H9 (cell line): ENCODE measurements at regions not wholly inside any gene's neighbourhood (a gene's known extent, or its start where the extent isn't known, plus 50 kb on each side); places are given as distances from the start of the nearest gene placed in this dataset.

Experiments
- DNase-seq: peaks from one replicate; pipeline ENCODE4 v3.0.0-alpha.2; 2017
- H2AFZ ChIP-seq: one replicate; pipeline ENCODE4 v1.6.1; 2013; ENCODE audit warnings: mild to moderate bottlenecking, low read length, control low read depth, moderate library complexity
- H2AK5ac ChIP-seq: 2 replicates; pipeline ENCODE4 v1.6.1; 2013; ENCODE audit warnings: low read length, control low read depth, mixed read lengths; ENCODE audit not compliant: insufficient read length
- H2BK120ac ChIP-seq: one replicate; pipeline ENCODE4 v1.6.1; 2013; ENCODE audit warnings: low read depth, mild to moderate bottlenecking, low read length, control low read depth, inconsistent platforms; ENCODE audit not compliant: poor library complexity, severe bottlenecking
- H2BK12ac ChIP-seq: 2 replicates; pipeline ENCODE4 v1.6.1; 2013; ENCODE audit warnings: low read length, control low read depth, mixed read lengths, low read depth; ENCODE audit not compliant: insufficient read length
- H2BK15ac ChIP-seq: 2 replicates; pipeline ENCODE4 v1.6.1; 2013; ENCODE audit warnings: low read depth, low read length, control low read depth
- H2BK20ac ChIP-seq: one replicate; pipeline ENCODE4 v1.6.1; 2013; ENCODE audit warnings: low read depth, mild to moderate bottlenecking, low read length, control low read depth, inconsistent platforms; ENCODE audit not compliant: poor library complexity, severe bottlenecking
- H2BK5ac ChIP-seq: 2 replicates; pipeline ENCODE4 v1.6.1; 2013; ENCODE audit warnings: low read length, control low read depth, mixed read lengths; ENCODE audit not compliant: insufficient read length
- H3K14ac ChIP-seq: 2 replicates; pipeline ENCODE4 v1.6.1; 2013; ENCODE audit warnings: low read length, control low read depth; ENCODE audit not compliant: insufficient read depth
- H3K18ac ChIP-seq: 2 replicates; pipeline ENCODE4 v1.6.1; 2013; ENCODE audit warnings: low read depth, mild to moderate bottlenecking, mixed read lengths, low read length, control low read depth; ENCODE audit not compliant: insufficient read length
- H3K23ac ChIP-seq: 2 replicates; pipeline ENCODE4 v1.6.1; 2013; ENCODE audit warnings: low read length, control low read depth, mixed read lengths, low read depth; ENCODE audit not compliant: insufficient read length
- H3K23me2 ChIP-seq: 2 replicates; pipeline ENCODE4 v1.6.1; 2013; ENCODE audit warnings: low read depth, mild to moderate bottlenecking, mixed read lengths, low read length, control low read depth; ENCODE audit not compliant: insufficient read length, poor library complexity, severe bottlenecking
- H3K27ac ChIP-seq: 2 replicates; pipeline ENCODE4 v1.5.1; 2013; ENCODE audit warnings: low read length, control low read depth, mixed read lengths, low read depth; ENCODE audit not compliant: insufficient read length
- H3K27me3 ChIP-seq: 2 replicates; pipeline ENCODE4 v1.6.1; 2013; ENCODE audit warnings: low read length, control low read depth, inconsistent platforms; ENCODE audit not compliant: insufficient read depth
- H3K4ac ChIP-seq: 2 replicates; pipeline ENCODE4 v1.6.1; 2013; ENCODE audit warnings: low read depth, mild to moderate bottlenecking, control low read depth, inconsistent platforms, low read length, moderate library complexity
- H3K4me1 ChIP-seq: 2 replicates; pipeline ENCODE4 v1.6.1; 2013; ENCODE audit warnings: low read length, control low read depth, inconsistent platforms; ENCODE audit not compliant: insufficient read depth
- H3K4me2 ChIP-seq: 2 replicates; pipeline ENCODE4 v1.6.1; 2013; ENCODE audit warnings: low read length, control low read depth, mixed read lengths; ENCODE audit not compliant: insufficient read length, insufficient read depth
- H3K56ac ChIP-seq: 2 replicates; pipeline ENCODE4 v1.6.1; 2013; ENCODE audit warnings: low read depth, mild to moderate bottlenecking, mixed read lengths, low read length, control low read depth; ENCODE audit not compliant: insufficient read length
- H3K79me1 ChIP-seq: 2 replicates; pipeline ENCODE4 v1.6.1; 2013; ENCODE audit warnings: low read depth, mild to moderate bottlenecking, moderate library complexity, low read length, control low read depth, inconsistent platforms; ENCODE audit not compliant: insufficient read depth, poor library complexity, severe bottlenecking
- H3K79me2 ChIP-seq: 2 replicates; pipeline ENCODE4 v1.6.1; 2013; ENCODE audit warnings: low read length, control low read depth, inconsistent platforms; ENCODE audit not compliant: insufficient read depth
- H3K9ac ChIP-seq: 2 replicates; pipeline ENCODE4 v1.6.1; 2013; ENCODE audit warnings: low read length, control low read depth, mixed read lengths; ENCODE audit not compliant: insufficient read length; ENCODE audit errors: extremely low read depth
- H3K9me3 ChIP-seq: one replicate; pipeline ENCODE4 v1.6.1; 2013; ENCODE audit warnings: low read depth, low read length, inconsistent platforms; ENCODE audit not compliant: control insufficient read depth
- H3T11ph ChIP-seq: one replicate; pipeline ENCODE4 v1.6.1; 2013; ENCODE audit warnings: mild to moderate bottlenecking, low read length, control low read depth, inconsistent platforms
- H4K20me1 ChIP-seq: one replicate; pipeline ENCODE4 v1.6.1; 2013; ENCODE audit not compliant: control insufficient read depth, insufficient read length, insufficient read depth
- H4K5ac ChIP-seq: 2 replicates; pipeline ENCODE4 v1.6.1; 2013; ENCODE audit warnings: low read depth, mild to moderate bottlenecking, mixed read lengths, low read length, control low read depth; ENCODE audit not compliant: insufficient read length
- H4K8ac ChIP-seq: replicated peaks from 2 replicates; pipeline ENCODE4 v1.6.1; 2013; ENCODE audit warnings: low read length, control low read depth, mixed read lengths, low read depth; ENCODE audit not compliant: insufficient read length
- H4K91ac ChIP-seq: 2 replicates; pipeline ENCODE4 v1.6.1; 2013; ENCODE audit warnings: low read depth, mild to moderate bottlenecking, moderate library complexity, mixed read lengths, low read length, control low read depth; ENCODE audit not compliant: insufficient read length
- H3K27ac Mint-ChIP-seq, 3 experiments: 2 replicates in 2 of 3; 3 replicates in 1 of 3; pipeline ENCODE4 v1.8.0; 2020 to 2021; ENCODE audit warnings: mixed read lengths in 3 of 3, mild to moderate bottlenecking in 1 of 3, moderate library complexity in 1 of 3
- H3K27me3 Mint-ChIP-seq: 2 replicates; pipeline ENCODE4 v1.8.0; 2021; ENCODE audit warnings: low read depth, mild to moderate bottlenecking, moderate library complexity, mixed read lengths
- H3K36me3 Mint-ChIP-seq, 3 experiments: 2 replicates in 2 of 3; 3 replicates in 1 of 3; pipeline ENCODE4 v1.8.0; 2020 to 2021; ENCODE audit warnings: low read depth in 3 of 3, mixed read lengths in 3 of 3; ENCODE audit not compliant: insufficient read depth in 1 of 3
- H3K4me1 Mint-ChIP-seq, 2 experiments: 2 replicates each; pipeline ENCODE4 v1.8.0; 2020; ENCODE audit warnings: mixed read lengths in 2 of 2
- H3K4me3 Mint-ChIP-seq, 2 experiments: 2 replicates in 1 of 2; 3 replicates in 1 of 2; pipeline ENCODE4 v1.8.0; 2020 to 2021; ENCODE audit warnings: mild to moderate bottlenecking in 2 of 2, mixed read lengths in 2 of 2, moderate library complexity in 1 of 2
- H3K9me3 Mint-ChIP-seq, 2 experiments: 2 replicates in 1 of 2; 3 replicates in 1 of 2; pipeline ENCODE4 v1.8.0; 2020; ENCODE audit warnings: mild to moderate bottlenecking in 2 of 2, mixed read lengths in 2 of 2, moderate library complexity in 1 of 2
- WGBS: extraction: QIAGEN DNeasy Blood & Tissue Kit; methylation state at CpG from one replicate; pipeline ENCODE4 v1.1.7; 2013; ENCODE audit warnings: missing lambda C conversion rate, low lambda C conversion rate, mixed read lengths; ENCODE audit not compliant: insufficient read length; ENCODE audit errors: extremely low coverage; 5-methylcytosine and 5-hydroxymethylcytosine counted together
- TF ChIP-seq, protein P1 (sequence below): fragments of 200-600 bp; sonication (generic); conservative IDR thresholded peaks from 3 replicates; pipeline ENCODE4 v1.8.0; 2021; ENCODE audit warnings: antibody characterized with exemption, mild to moderate bottlenecking

DNA sequence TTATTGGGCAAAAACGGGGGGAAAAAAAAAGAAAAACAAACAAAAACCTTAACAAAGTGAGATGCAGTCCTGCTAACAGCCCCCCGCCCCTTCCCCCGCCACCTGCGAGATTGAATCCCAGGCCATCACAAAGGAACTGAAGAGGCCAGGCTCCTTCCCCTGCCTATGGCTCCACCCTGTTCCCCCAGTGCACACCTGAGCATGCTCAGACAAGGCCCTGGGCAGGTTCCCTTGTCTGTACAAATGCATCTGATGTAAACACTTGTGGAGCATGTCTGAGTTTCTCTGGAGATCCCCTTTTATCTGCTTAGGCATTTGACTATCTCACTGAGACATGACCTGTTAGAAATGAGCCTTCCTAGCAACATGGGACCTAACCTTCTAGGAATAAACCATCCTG lies 983.7 kb upstream of the PABPC4L start:
- H3T11ph ChIP-seq: no peak overlapping the region
- H2BK20ac ChIP-seq: no peak overlapping the region
- no peak overlapping the region for H3K18ac ChIP-seq
- TF ChIP-seq, protein P1, sequence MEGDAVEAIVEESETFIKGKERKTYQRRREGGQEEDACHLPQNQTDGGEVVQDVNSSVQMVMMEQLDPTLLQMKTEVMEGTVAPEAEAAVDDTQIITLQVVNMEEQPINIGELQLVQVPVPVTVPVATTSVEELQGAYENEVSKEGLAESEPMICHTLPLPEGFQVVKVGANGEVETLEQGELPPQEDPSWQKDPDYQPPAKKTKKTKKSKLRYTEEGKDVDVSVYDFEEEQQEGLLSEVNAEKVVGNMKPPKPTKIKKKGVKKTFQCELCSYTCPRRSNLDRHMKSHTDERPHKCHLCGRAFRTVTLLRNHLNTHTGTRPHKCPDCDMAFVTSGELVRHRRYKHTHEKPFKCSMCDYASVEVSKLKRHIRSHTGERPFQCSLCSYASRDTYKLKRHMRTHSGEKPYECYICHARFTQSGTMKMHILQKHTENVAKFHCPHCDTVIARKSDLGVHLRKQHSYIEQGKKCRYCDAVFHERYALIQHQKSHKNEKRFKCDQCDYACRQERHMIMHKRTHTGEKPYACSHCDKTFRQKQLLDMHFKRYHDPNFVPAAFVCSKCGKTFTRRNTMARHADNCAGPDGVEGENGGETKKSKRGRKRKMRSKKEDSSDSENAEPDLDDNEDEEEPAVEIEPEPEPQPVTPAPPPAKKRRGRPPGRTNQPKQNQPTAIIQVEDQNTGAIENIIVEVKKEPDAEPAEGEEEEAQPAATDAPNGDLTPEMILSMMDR: no peak
- H3K4me1 ChIP-seq: peaks cover 8% of the 10 kb centered on the region; the same call in 1 of the 2 replicates
- no peak overlapping the region for H4K8ac ChIP-seq
- no peaks in the 10 kb centered on the region for H3K27me3 ChIP-seq
- H3K27ac ChIP-seq: peak overlapping the region; percentile 91
- no peak overlapping the region for H3K4me2 ChIP-seq
- H4K20me1 ChIP-seq: no peaks in the 10 kb centered on the region
- H3K9ac ChIP-seq: no peak overlapping the region
- DNase-seq: peak; percentile 78
- WGBS: no CpG with 5 or more reads among the region's 4 CpGs
- H3K9me3 Mint-ChIP-seq: peaks cover 30 to 34% of the 10 kb centered on the region in 2 experiments
- no peak overlapping the region for H2BK15ac ChIP-seq
- H2BK12ac ChIP-seq: no peak overlapping the region
- H3K79me2 ChIP-seq: no peaks in the 10 kb centered on the region
- no peak overlapping the region for H3K23ac ChIP-seq
- no peaks in the 10 kb centered on the region for H3K9me3 ChIP-seq
- peaks cover 34 to 35% of the 10 kb centered on the region in 2 experiments for H3K4me1 Mint-ChIP-seq
- peak overlapping the region; percentile 93 to 99 (median 98) for H3K27ac Mint-ChIP-seq
- no peak overlapping the region for H3K14ac ChIP-seq
- no peak overlapping the region for H3K4ac ChIP-seq
- H3K23me2 ChIP-seq: no peaks in the 10 kb centered on the region
- no peak overlapping the region for H2BK120ac ChIP-seq
- peaks cover 18 to 47% (median 22%) of the 10 kb centered on the region in 3 experiments for H3K36me3 Mint-ChIP-seq
- H3K56ac ChIP-seq: no peak overlapping the region
- H2BK5ac ChIP-seq: no peak overlapping the region
- H3K4me3 Mint-ChIP-seq: peak overlapping the region in 1 of 2 experiments; percentile 61; a peak in 2 of 5 replicates
- H2AK5ac ChIP-seq: no peak overlapping the region
- no peak overlapping the region for H4K5ac ChIP-seq
- H3K79me1 ChIP-seq: no peaks in the 10 kb centered on the region
- no peak overlapping the region for H4K91ac ChIP-seq
- no peak overlapping the region for H2AFZ ChIP-seq
- H3K27me3 Mint-ChIP-seq: peaks cover 1% of the 10 kb centered on the region
